ENCODE measurements at regions not wholly inside any gene's neighbourhood (a gene's known extent, or its start where the extent isn't known, plus 50 kb on each side); places are given as distances from the start of the nearest gene placed in this dataset.

- TF ChIP-seq ISL1 (CRISPR knock-in tag; IDR thresholded peaks at IDR 0.05) (peak; percentile 42; the same call in 1 of the 2 replicates), ZNF70 (CRISPR knock-in tag; IDR thresholded peaks at IDR 0.05) (no peak), ARNTL (CRISPR knock-in tag; IDR thresholded peaks at IDR 0.05; ENCODE audit: borderline replicate concordance, low read depth) (no peak), ZNF565 (CRISPR knock-in tag; conservative IDR thresholded peaks at IDR 0.05; ENCODE audit: low read depth) (no peak), ZFP3 (CRISPR knock-in tag; IDR thresholded peaks at IDR 0.05) (no peak), CREB5 (CRISPR knock-in tag; IDR thresholded peaks at IDR 0.05; ENCODE audit: low read depth) (no peak), PPARA (CRISPR knock-in tag; IDR thresholded peaks at IDR 0.05; ENCODE audit: borderline replicate concordance) (no peak), CSDC2 (CRISPR knock-in tag; IDR thresholded peaks at IDR 0.05) (no peak), OSR1 (CRISPR knock-in tag; IDR thresholded peaks at IDR 0.05) (no peak), TCF4 (CRISPR knock-in tag; IDR thresholded peaks at IDR 0.05; ENCODE audit: borderline replicate concordance) (peak; percentile 73)
- TF ChIP-seq, protein P1, sequence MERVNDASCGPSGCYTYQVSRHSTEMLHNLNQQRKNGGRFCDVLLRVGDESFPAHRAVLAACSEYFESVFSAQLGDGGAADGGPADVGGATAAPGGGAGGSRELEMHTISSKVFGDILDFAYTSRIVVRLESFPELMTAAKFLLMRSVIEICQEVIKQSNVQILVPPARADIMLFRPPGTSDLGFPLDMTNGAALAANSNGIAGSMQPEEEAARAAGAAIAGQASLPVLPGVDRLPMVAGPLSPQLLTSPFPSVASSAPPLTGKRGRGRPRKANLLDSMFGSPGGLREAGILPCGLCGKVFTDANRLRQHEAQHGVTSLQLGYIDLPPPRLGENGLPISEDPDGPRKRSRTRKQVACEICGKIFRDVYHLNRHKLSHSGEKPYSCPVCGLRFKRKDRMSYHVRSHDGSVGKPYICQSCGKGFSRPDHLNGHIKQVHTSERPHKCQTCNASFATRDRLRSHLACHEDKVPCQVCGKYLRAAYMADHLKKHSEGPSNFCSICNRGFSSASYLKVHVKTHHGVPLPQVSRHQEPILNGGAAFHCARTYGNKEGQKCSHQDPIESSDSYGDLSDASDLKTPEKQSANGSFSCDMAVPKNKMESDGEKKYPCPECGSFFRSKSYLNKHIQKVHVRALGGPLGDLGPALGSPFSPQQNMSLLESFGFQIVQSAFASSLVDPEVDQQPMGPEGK (CRISPR knock-in tag; IDR thresholded peaks at IDR 0.05; ENCODE audit: borderline replicate concordance): no peak
Measured at GRCh38 chr14:60356906-60357550, 108.0 kb downstream of the PPM1A start.
